H1 (cell line): ENCODE measurements at regions not wholly inside any gene's neighbourhood (a gene's known extent, or its start where the extent isn't known, plus 50 kb on each side); places are given as distances from the start of the nearest gene placed in this dataset.

Experiments
- ATF3 ChIP-seq: IDR thresholded peaks from 2 replicates; pipeline ENCODE4 v1.6.1; 2011; ENCODE audit warnings: low read depth, mild to moderate bottlenecking, low read length; ENCODE audit not compliant: insufficient read depth
- BRCA1 ChIP-seq: IDR thresholded peaks from 2 replicates; pipeline ENCODE4 v1.6.1; 2012; ENCODE audit warnings: low read depth, low read length, improper control_type of control experiment
- CTCF ChIP-seq, 3 experiments: IDR thresholded peaks; 1 replicate in 2 of 3; 2 replicates in 1 of 3; pipeline versions ENCODE4 v1.5.1 to v1.6.1; 2011; ENCODE audit warnings: low read length in 3 of 3, mild to moderate bottlenecking in 3 of 3, inconsistent platforms in 2 of 3, low read depth in 1 of 3, moderate library complexity in 1 of 3; ENCODE audit not compliant: insufficient read depth in 1 of 3; ENCODE audit errors: control extremely low read depth in 1 of 3
- E2F6 ChIP-seq: IDR thresholded peaks from 2 replicates; pipeline ENCODE4 v1.6.1; 2012; ENCODE audit warnings: inconsistent platforms
- EP300 ChIP-seq, 2 experiments: IDR thresholded peaks; 1 replicate in 1 of 2; 2 replicates in 1 of 2; pipeline ENCODE4 v1.6.1; 2011 to 2012; ENCODE audit warnings: low read depth in 2 of 2, low read length in 2 of 2, mild to moderate bottlenecking in 2 of 2, borderline replicate concordance in 1 of 2, inconsistent platforms in 1 of 2, moderate library complexity in 1 of 2
- EZH2 ChIP-seq: fragments of 200-600 bp; sonication (generic); IDR thresholded peaks from 2 replicates; pipeline ENCODE4 v1.7.1; 2012; ENCODE audit warnings: low read depth, mild to moderate bottlenecking, moderate library complexity, low read length, inconsistent platforms; ENCODE audit not compliant: severe bottlenecking
- MAFK ChIP-seq: IDR thresholded peaks from 2 replicates; pipeline ENCODE4 v1.6.1; 2012; ENCODE audit warnings: low read depth, mild to moderate bottlenecking, improper control_type of control experiment, low read length
- MAX ChIP-seq: IDR thresholded peaks from 2 replicates; pipeline ENCODE4 v1.6.1; 2012; ENCODE audit warnings: inconsistent platforms
- NANOG ChIP-seq: IDR thresholded peaks from 2 replicates; pipeline ENCODE4 v1.6.1; 2011; ENCODE audit warnings: low read length, low read depth, mild to moderate bottlenecking, inconsistent platforms; ENCODE audit not compliant: insufficient read depth, poor library complexity, severe bottlenecking
- POLR2A ChIP-seq, 2 experiments: IDR thresholded peaks; 1 replicate in 1 of 2; 2 replicates in 1 of 2; pipeline ENCODE4 v1.6.1; 2011; ENCODE audit warnings: low read depth in 2 of 2, low read length in 2 of 2, mild to moderate bottlenecking in 2 of 2; ENCODE audit errors: control extremely low read depth in 1 of 2
- POLR2AphosphoS5 ChIP-seq: IDR thresholded peaks from 2 replicates; pipeline ENCODE4 v1.6.1; 2011; ENCODE audit warnings: low read depth, low read length
- RXRA ChIP-seq: IDR thresholded peaks from 2 replicates; pipeline ENCODE4 v1.6.1; 2011; ENCODE audit warnings: low read depth, mild to moderate bottlenecking, low read length, moderate library complexity; ENCODE audit not compliant: insufficient read depth
- SP1 ChIP-seq: IDR thresholded peaks from 2 replicates; pipeline ENCODE4 v1.6.1; 2011; ENCODE audit warnings: low read depth, low read length
- TAF1 ChIP-seq: IDR thresholded peaks from 2 replicates; pipeline ENCODE4 v1.6.1; 2011; ENCODE audit warnings: mild to moderate bottlenecking, low read depth, low read length

- no peak for TF ChIP-seq CTCF (IDR thresholded peaks at IDR 0.05; ENCODE audit: control extremely low read depth in 1 of 3, insufficient read depth in 1 of 3, low read depth in 1 of 3, low read length in 3 of 3)
- TF ChIP-seq EZH2 = no peak
- TF ChIP-seq NANOG = no peak
- no peak for TF ChIP-seq MAX
- TF ChIP-seq POLR2A (IDR thresholded peaks at IDR 0.05; ENCODE audit: control extremely low read depth in 1 of 2, low read depth in 2 of 2, low read length in 2 of 2) = no peak
- no peak for TF ChIP-seq EP300 (IDR thresholded peaks at IDR 0.05; ENCODE audit: borderline replicate concordance in 1 of 2, low read depth in 2 of 2, low read length in 2 of 2)
- no peak for TF ChIP-seq BRCA1
- no peak for TF ChIP-seq SP1
- TF ChIP-seq POLR2AphosphoS5 = no peak
- TF ChIP-seq RXRA = no peak
- TF ChIP-seq E2F6 = no peak
- TF ChIP-seq ATF3 = no peak
- TF ChIP-seq TAF1 = no peak
- no peak for TF ChIP-seq MAFK
These were observed 817.5 kb downstream of the CDH11 start for GRCh38 chr16:64304396-64304795.
